OCI-LY1 (cell line): ENCODE measurements at regions not wholly inside any gene's neighbourhood (a gene's known extent, or its start where the extent isn't known, plus 50 kb on each side); places are given as distances from the start of the nearest gene placed in this dataset.

ENCODE experiments used
- H2AFZ ChIP-seq: fragments of 200-600 bp; sonication (generic), shearing (Covaris generic); 2 replicates; pipeline ENCODE4 v1.6.0; 2014; ENCODE audit warnings: antibody characterized with exemption, mild to moderate bottlenecking, low read length
- H3F3A ChIP-seq: fragments of 200-600 bp; sonication (generic), shearing (Covaris generic); 2 replicates; pipeline ENCODE4 v1.6.0; 2014; ENCODE audit warnings: mild to moderate bottlenecking, antibody characterized with exemption, low read length, moderate library complexity; ENCODE audit not compliant: insufficient read depth
- H3K27ac ChIP-seq: fragments of 200-600 bp; sonication (generic); 2 replicates; pipeline ENCODE4 v1.5.1; 2014; ENCODE audit warnings: low read length, mixed run types, mild to moderate bottlenecking, low read depth; ENCODE audit not compliant: poor library complexity, severe bottlenecking
- H3K27me3 ChIP-seq: fragments of 200-600 bp; sonication (generic); 2 replicates; pipeline ENCODE4 v1.6.0; 2014; ENCODE audit warnings: antibody characterized with exemption, mild to moderate bottlenecking, low read length, moderate library complexity; ENCODE audit not compliant: insufficient read depth
- H3K36me3 ChIP-seq: fragments of 200-600 bp; sonication (generic); 2 replicates; pipeline ENCODE4 v1.6.1; 2014; ENCODE audit warnings: mild to moderate bottlenecking, antibody characterized with exemption, low read length, moderate library complexity, mixed read lengths; ENCODE audit not compliant: insufficient read depth
- H3K4me1 ChIP-seq: fragments of 200-600 bp; sonication (generic); 2 replicates; pipeline ENCODE4 v1.5.1; 2014; ENCODE audit warnings: mild to moderate bottlenecking, low read length, moderate library complexity; ENCODE audit not compliant: insufficient read depth, severe bottlenecking
- H3K4me2 ChIP-seq: fragments of 200-600 bp; sonication (generic), shearing (Covaris generic); 2 replicates; pipeline ENCODE4 v1.6.1; 2014; ENCODE audit warnings: low read length
- H3K4me3 ChIP-seq: fragments of 200-600 bp; sonication (generic); 2 replicates; pipeline ENCODE4 v1.5.1; 2014; ENCODE audit warnings: low read length, low read depth, mild to moderate bottlenecking, mixed read lengths; ENCODE audit not compliant: poor library complexity, severe bottlenecking
- H3K79me2 ChIP-seq: fragments of 200-600 bp; shearing (Covaris generic); 2 replicates; pipeline ENCODE4 v1.6.1; 2016; ENCODE audit warnings: mixed run types, low read length, mixed read lengths; ENCODE audit not compliant: insufficient read depth
- H3K9ac ChIP-seq: fragments of 200-600 bp; sonication (generic), shearing (Covaris generic); 2 replicates; pipeline ENCODE4 v1.6.1; 2014; ENCODE audit warnings: mild to moderate bottlenecking, low read length, mixed read lengths
- H3K9me2 ChIP-seq: fragments of 200-600 bp; sonication (generic), shearing (Covaris generic); 2 replicates; pipeline ENCODE4 v1.6.1; 2014; ENCODE audit warnings: low read depth, mild to moderate bottlenecking, low read length, mixed read lengths
- H3K9me3 ChIP-seq: fragments of 200-600 bp; shearing (Covaris generic); 2 replicates; pipeline ENCODE4 v1.6.1; 2014; ENCODE audit warnings: low read length, mixed read lengths
- H4K20me1 ChIP-seq: fragments of 200-600 bp; sonication (generic), shearing (Covaris generic); 2 replicates; pipeline ENCODE4 v1.6.0; 2016; ENCODE audit warnings: mild to moderate bottlenecking, low read length; ENCODE audit not compliant: insufficient read depth
- CTCF ChIP-seq: fragments of 200-600 bp; sonication (generic), shearing (Covaris generic); IDR thresholded peaks from 2 replicates; pipeline ENCODE4 v1.5.1; 2017; ENCODE audit warnings: mild to moderate bottlenecking, antibody characterized with exemption, low read length, moderate library complexity, mixed read lengths
- EZH2 ChIP-seq: fragments of 200-600 bp; sonication (generic), shearing (Covaris generic); IDR thresholded peaks from 2 replicates; pipeline ENCODE4 v1.8.0; 2017; ENCODE audit warnings: borderline replicate concordance, mixed run types, mild to moderate bottlenecking, antibody characterized with exemption, low read length, moderate library complexity, mixed read lengths

- H3K79me2 ChIP-seq: no peaks in the 10 kb centered on the region
- H4K20me1 ChIP-seq: no peaks in the 10 kb centered on the region
- H3K9me2 ChIP-seq: no peaks in the 10 kb centered on the region
- H3K27me3 ChIP-seq: no peaks in the 10 kb centered on the region
- H2AFZ ChIP-seq: no peak overlapping the region
- TF ChIP-seq CTCF: no peak
- H3K4me3 ChIP-seq: no peak overlapping the region
- H3K36me3 ChIP-seq: no peaks in the 10 kb centered on the region
- no peak overlapping the region for H3K27ac ChIP-seq
- H3K4me2 ChIP-seq: no peak overlapping the region
- no peaks in the 10 kb centered on the region for H3F3A ChIP-seq
- no peak overlapping the region for H3K9ac ChIP-seq
- H3K9me3 ChIP-seq: no peaks in the 10 kb centered on the region
- H3K4me1 ChIP-seq: no peaks in the 10 kb centered on the region
These were observed 393.9 kb upstream of the ACVR2A start for GRCh38 chr2:147450661-147451510.

GRCh38 chr2:147449323-147449991 lies 395.4 kb upstream of the ACVR2A start:
- no peak overlapping the region for H3K27ac ChIP-seq
- no peak for TF ChIP-seq EZH2
- no peak for TF ChIP-seq CTCF
- no peaks in the 10 kb centered on the region for H4K20me1 ChIP-seq
- no peaks in the 10 kb centered on the region for H3K9me2 ChIP-seq
- no peak overlapping the region for H3K4me3 ChIP-seq
- H3K79me2 ChIP-seq: no peaks in the 10 kb centered on the region
- H3K9me3 ChIP-seq: no peaks in the 10 kb centered on the region
- H2AFZ ChIP-seq: no peak overlapping the region
- no peak overlapping the region for H3K9ac ChIP-seq
- H3K27me3 ChIP-seq: no peaks in the 10 kb centered on the region
- no peaks in the 10 kb centered on the region for H3K4me1 ChIP-seq
- no peaks in the 10 kb centered on the region for H3F3A ChIP-seq
- H3K36me3 ChIP-seq: no peaks in the 10 kb centered on the region
- no peak overlapping the region for H3K4me2 ChIP-seq

- Histone ChIP-seq H3K9me2 (no peaks in the 10 kb centered on the region), H3K4me1 (no peaks in the 10 kb centered on the region), H4K20me1 (no peaks in the 10 kb centered on the region), H3K27ac (no peak overlapping the region), H3F3A (no peaks in the 10 kb centered on the region), H3K36me3 (no peaks in the 10 kb centered on the region), H3K9ac (no peak overlapping the region), H2AFZ (no peak overlapping the region), H3K27me3 (no peaks in the 10 kb centered on the region), H3K4me2 (no peak overlapping the region), H3K9me3 (no peaks in the 10 kb centered on the region), H3K79me2 (no peaks in the 10 kb centered on the region), H3K4me3 (no peak overlapping the region)
- no peak for TF ChIP-seq CTCF
- no peak for TF ChIP-seq EZH2
These were observed 402.0 kb upstream of the ACVR2A start for GRCh38 chr2:147442816-147443215.
